Astrocyte of the cerebellum (primary cell): ENCODE measurements at regions not wholly inside any gene's neighbourhood (a gene's known extent, or its start where the extent isn't known, plus 50 kb on each side); places are given as distances from the start of the nearest gene placed in this dataset.

Source experiments
- DNase-seq: peaks from one replicate; pipeline ENCODE4 v3.0.0-alpha.2; 2011; ENCODE audit warnings: low read depth
- H3K4me3 ChIP-seq: 2 replicates; pipeline ENCODE4 v1.5.1; 2011; ENCODE audit warnings: mild to moderate bottlenecking, low read depth, low read length, moderate library complexity
- in situ Hi-C: cut with HindIII; loops from 2 replicates; pipeline ENCODE4 v1.10.0; 2017; ENCODE audit warnings: low sequenced_read_pairs
- TF ChIP-seq, protein P1 (sequence below): IDR thresholded peaks from 2 replicates; pipeline ENCODE4 v1.5.1; 2012; ENCODE audit warnings: low read length, low read depth, moderate library complexity, mild to moderate bottlenecking; ENCODE audit errors: missing control alignments

DNA sequence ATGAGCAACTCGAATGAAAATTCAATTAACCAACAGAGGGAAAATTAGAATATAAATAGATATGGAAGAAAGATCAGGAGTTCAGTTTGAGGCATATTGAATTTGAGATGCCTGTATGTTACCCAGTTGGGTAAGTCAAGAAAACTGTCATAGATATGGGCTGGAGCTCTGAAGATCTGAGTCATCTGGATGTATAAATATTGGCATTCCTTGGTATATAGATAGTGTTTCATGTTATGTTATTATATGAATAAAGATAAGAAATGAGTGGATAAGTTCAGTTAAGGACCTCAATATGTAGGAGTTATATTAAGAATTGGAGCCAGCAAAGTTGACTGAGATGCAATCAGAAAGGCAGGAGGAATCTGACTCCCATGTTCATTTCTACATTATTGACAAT lies 543.6 kb upstream of the SMIM31 start:
- in situ Hi-C loops = no loop called here
- TF ChIP-seq, protein P1, sequence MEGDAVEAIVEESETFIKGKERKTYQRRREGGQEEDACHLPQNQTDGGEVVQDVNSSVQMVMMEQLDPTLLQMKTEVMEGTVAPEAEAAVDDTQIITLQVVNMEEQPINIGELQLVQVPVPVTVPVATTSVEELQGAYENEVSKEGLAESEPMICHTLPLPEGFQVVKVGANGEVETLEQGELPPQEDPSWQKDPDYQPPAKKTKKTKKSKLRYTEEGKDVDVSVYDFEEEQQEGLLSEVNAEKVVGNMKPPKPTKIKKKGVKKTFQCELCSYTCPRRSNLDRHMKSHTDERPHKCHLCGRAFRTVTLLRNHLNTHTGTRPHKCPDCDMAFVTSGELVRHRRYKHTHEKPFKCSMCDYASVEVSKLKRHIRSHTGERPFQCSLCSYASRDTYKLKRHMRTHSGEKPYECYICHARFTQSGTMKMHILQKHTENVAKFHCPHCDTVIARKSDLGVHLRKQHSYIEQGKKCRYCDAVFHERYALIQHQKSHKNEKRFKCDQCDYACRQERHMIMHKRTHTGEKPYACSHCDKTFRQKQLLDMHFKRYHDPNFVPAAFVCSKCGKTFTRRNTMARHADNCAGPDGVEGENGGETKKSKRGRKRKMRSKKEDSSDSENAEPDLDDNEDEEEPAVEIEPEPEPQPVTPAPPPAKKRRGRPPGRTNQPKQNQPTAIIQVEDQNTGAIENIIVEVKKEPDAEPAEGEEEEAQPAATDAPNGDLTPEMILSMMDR = no peak
- DNase-seq = no peak
- H3K4me3 ChIP-seq = no peak overlapping the region

DNA sequence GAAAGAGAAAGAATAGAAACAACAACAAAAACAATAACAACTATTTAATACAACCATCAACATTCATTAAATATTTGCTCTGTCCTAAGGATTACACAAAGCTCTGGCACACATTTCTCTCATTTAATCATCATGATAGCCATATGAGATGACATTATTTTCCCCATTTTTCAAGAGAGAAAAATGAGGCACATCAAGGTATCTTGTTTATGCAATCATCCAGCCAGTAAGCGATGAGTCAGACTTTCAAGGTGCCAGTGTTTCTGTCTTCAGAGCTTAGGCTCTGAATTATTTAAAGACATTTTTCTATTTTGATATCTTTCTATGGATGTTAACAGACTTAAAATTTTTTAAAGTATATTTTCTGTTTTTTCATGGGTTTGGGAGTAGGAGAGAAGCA lies 541.8 kb upstream of the SMIM31 start:
- TF ChIP-seq, protein P1 = no peak
- in situ Hi-C loops = no loop called here
- no peak overlapping the region for H3K4me3 ChIP-seq
- DNase-seq = no peak

DNA sequence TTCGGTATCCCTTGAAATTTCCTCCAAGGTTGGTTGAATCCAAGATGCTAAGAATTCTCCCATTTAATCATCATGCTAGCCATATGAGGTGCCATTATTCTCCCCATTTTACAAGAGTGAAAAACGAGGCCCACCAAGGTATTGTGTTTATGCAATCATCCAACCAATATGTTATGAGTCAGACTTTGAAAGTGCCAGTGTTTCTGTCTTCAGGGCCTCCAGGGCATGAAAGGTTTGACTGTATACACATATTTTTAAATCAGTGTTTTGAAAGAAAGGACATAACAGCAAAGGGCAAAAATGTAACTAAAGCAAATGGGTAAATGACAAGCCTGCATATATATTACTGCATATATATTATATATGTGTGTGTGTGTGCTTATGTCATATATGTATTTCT lies 541.2 kb upstream of the SMIM31 start:
- DNase-seq = no peak
- in situ Hi-C loops = no loop called here
- H3K4me3 ChIP-seq = no peak overlapping the region
- TF ChIP-seq, protein P1 = no peak

DNA sequence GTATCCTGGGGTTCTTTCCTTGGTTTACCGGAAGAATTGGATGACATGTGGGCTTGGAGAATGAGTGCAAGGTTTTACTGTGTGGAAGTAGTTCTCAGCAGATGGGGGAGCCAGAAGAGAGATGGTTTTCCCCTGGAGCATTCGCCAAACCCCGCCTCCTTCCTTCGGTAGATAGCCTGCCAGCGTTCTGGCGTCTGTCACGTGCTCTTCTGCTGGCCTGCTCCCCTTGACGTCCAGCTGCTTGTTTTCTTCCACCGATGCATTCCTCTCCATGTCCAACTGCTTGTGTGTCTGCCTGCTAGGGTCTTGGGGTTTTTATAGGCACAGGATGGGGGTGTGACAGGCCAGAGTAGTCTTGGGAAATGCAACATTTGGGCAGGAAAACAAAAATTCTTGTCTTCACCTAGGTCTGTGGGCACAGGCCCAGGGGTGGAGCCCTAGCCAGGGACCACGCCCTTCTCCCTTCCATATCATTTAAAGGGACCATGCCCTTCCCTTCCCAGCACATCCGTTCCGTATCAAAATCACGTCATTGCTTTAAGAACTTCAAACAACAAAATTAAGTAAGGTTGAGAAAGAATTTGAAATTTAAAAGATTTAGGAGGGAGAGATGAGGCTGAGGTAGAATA lies 538.7 kb upstream of the SMIM31 start:
- no peak for DNase-seq
- no peak overlapping the region for H3K4me3 ChIP-seq
- in situ Hi-C loops = no loop called here
- TF ChIP-seq, protein P1 = no peak

DNA sequence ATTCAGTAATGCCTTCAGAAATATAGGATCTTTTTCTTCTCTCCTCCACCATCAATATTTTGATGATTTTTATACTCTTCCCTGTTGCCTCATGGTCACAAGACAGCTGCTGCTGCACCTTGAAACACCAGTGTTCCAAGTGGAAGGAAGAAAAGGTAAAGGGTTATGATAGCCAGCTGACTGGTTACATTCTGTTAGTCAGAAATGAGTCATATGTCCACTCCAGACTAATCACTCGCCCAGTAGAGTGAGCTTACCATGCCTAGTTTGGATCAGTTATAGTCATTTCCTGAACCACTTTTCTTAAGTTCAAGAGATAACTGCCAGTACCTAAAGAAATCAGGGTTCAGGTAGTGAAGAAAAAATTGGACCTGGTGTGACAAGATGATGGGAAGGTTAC lies 532.3 kb upstream of the SMIM31 start:
- in situ Hi-C loops = no loop called here
- H3K4me3 ChIP-seq = no peak overlapping the region
- TF ChIP-seq, protein P1 = no peak
- no peak for DNase-seq

DNA sequence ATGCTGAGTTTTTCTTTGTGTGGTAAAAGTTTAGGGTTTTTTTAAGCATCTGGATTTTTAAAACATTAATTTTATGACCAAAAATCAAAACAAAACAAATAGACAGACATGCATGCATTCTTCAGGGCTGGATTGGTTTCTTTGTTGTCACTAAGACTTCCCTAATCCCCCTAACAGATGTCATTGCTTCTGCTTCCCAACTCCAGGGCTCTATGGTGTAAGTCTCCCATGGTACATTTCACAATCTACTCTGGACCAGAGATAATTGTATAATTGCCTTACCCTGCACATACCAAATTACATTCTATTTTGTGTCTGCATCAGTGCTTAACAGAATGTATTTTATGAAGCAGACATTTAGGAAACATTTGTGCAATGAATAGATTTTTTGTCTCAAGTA lies 529.1 kb upstream of the SMIM31 start:
- no peak for DNase-seq
- TF ChIP-seq, protein P1 = no peak
- in situ Hi-C loops = no loop called here
- H3K4me3 ChIP-seq = no peak overlapping the region
